HG03280 (cell line): ENCODE measurements at regions not wholly inside any gene's neighbourhood (a gene's known extent, or its start where the extent isn't known, plus 50 kb on each side); places are given as distances from the start of the nearest gene placed in this dataset.
A peak's percentile ranks its signal among the peaks of the same experiment; 100 is the strongest.
"Not testable (repeated sequence)": the region's sequence is repeated elsewhere in the genome, so short reads cannot be mapped to it uniquely, and the experiment has no call there.

Source experiments
- ATAC-seq: cut with Tn5 transposase; IDR thresholded peaks from one replicate; pipeline ENCODE4 v1.9.1; 2021; ENCODE audit warnings: mild to moderate bottlenecking, moderate library complexity; ENCODE audit not compliant: unreplicated experiment

- ATAC-seq: no peak
Measured at GRCh38 chr14:57150449-57150848, 118.3 kb downstream of the EXOC5 start.

- ATAC-seq: no peak
Measured at GRCh38 chr14:57139173-57139572, 129.5 kb downstream of the EXOC5 start.

GRCh38 chr14:57136669-57137328 lies 131.9 kb downstream of the EXOC5 start:
- ATAC-seq: no peak

GRCh38 chr14:57127809-57128208 lies 140.9 kb downstream of the EXOC5 start:
- ATAC-seq: not testable (repeated sequence)

- ATAC-seq: no peak
Measured at GRCh38 chr14:57122129-57122528, 146.6 kb downstream of the EXOC5 start.

- not testable (repeated sequence) for ATAC-seq
Measured at GRCh38 chr14:57112072-57112807, 156.5 kb downstream of the EXOC5 start.

- ATAC-seq: not testable (repeated sequence)
Measured at GRCh38 chr14:57110411-57110810, 158.3 kb downstream of the EXOC5 start.

- no peak for ATAC-seq
Measured at GRCh38 chr14:57091030-57091608, 177.6 kb downstream of the EXOC5 start.

- ATAC-seq: no peak
Measured at GRCh38 chr14:57089901-57090300, 178.8 kb downstream of the EXOC5 start.

- no peak for ATAC-seq
Measured at GRCh38 chr14:57087841-57088240, 180.9 kb downstream of the EXOC5 start.

GRCh38 chr14:57086271-57087162 lies 182.2 kb downstream of the EXOC5 start:
- ATAC-seq: no peak

GRCh38 chr14:57085801-57086200 lies 182.9 kb downstream of the EXOC5 start:
- ATAC-seq: no peak

- no peak for ATAC-seq
Measured at GRCh38 chr14:57085043-57085442, 183.7 kb downstream of the EXOC5 start.

- ATAC-seq: no peak
Measured at GRCh38 chr14:57080691-57081090, 188.0 kb downstream of the EXOC5 start.

GRCh38 chr14:57078054-57078453 lies 190.7 kb downstream of the EXOC5 start:
- ATAC-seq: no peak

- ATAC-seq: no peak
Measured at GRCh38 chr14:57073986-57074385, 194.7 kb downstream of the EXOC5 start.

GRCh38 chr14:57071639-57072038 lies 197.1 kb downstream of the EXOC5 start:
- ATAC-seq: no peak

- ATAC-seq: no peak
Measured at GRCh38 chr14:57069702-57070101, 199.0 kb downstream of the EXOC5 start.

GRCh38 chr14:57068511-57068910 lies 200.2 kb downstream of the EXOC5 start:
- ATAC-seq: no peak

GRCh38 chr14:57066887-57067513 lies 201.7 kb downstream of the EXOC5 start:
- ATAC-seq: peak; percentile 90

- ATAC-seq: no peak
Measured at GRCh38 chr14:57066463-57066862, 202.2 kb downstream of the EXOC5 start.
